ENCODE measurements at regions not wholly inside any gene's neighbourhood (a gene's known extent, or its start where the extent isn't known, plus 50 kb on each side); places are given as distances from the start of the nearest gene placed in this dataset.

GRCh38 chr7:156475666-156476065 lies 164.9 kb upstream of the RNF32 start:
- no peak overlapping the region for H3K4me3 ChIP-seq (ENCODE audit: low read length)
- H4K20me1 ChIP-seq (ENCODE audit: insufficient read depth) = no peaks in the 10 kb centered on the region
- no peaks in the 10 kb centered on the region for H3K79me2 ChIP-seq (replicated peaks; ENCODE audit: insufficient read depth, low read length)
- H3K9me3 ChIP-seq (ENCODE audit: low read length) = no peaks in the 10 kb centered on the region
- no peaks in the 10 kb centered on the region for H3F3A ChIP-seq (ENCODE audit: insufficient read depth, low read length, poor library complexity, severe bottlenecking)
- H2AFZ ChIP-seq (ENCODE audit: low read depth, low read length) = no peak overlapping the region
- H3K4me2 ChIP-seq (ENCODE audit: low read length) = no peak overlapping the region
- H3K9ac ChIP-seq (ENCODE audit: low read length) = no peak overlapping the region
- TF ChIP-seq RAD21 (conservative IDR thresholded peaks at IDR 0.05) = no peak
- no peak for TF ChIP-seq POLR2AphosphoS5 (IDR thresholded peaks at IDR 0.05)
- TF ChIP-seq MXI1 (conservative IDR thresholded peaks at IDR 0.05; ENCODE audit: poor library complexity, severe bottlenecking) = no peak
- no peak for TF ChIP-seq EP300 (conservative IDR thresholded peaks at IDR 0.05; ENCODE audit: poor library complexity, severe bottlenecking)
- no peak for TF ChIP-seq REST (IDR thresholded peaks at IDR 0.05; ENCODE audit: borderline replicate concordance)
- H3K27me3 ChIP-seq (ENCODE audit: insufficient read depth, low read depth, low read length) = no peaks in the 10 kb centered on the region
- H3K9me2 ChIP-seq (ENCODE audit: insufficient read depth, low read length) = no peaks in the 10 kb centered on the region
- no peak overlapping the region for H3K27ac ChIP-seq (ENCODE audit: low read length)
- H3K36me3 ChIP-seq (ENCODE audit: insufficient read depth, low read length) = no peaks in the 10 kb centered on the region

GRCh38 chr7:156475179-156475578 lies 165.4 kb upstream of the RNF32 start:
- Histone ChIP-seq H3K9me3 (ENCODE audit: low read length) (no peaks in the 10 kb centered on the region), H3K9ac (ENCODE audit: low read length) (no peak overlapping the region), H4K20me1 (ENCODE audit: insufficient read depth) (no peaks in the 10 kb centered on the region), H2AFZ (ENCODE audit: low read depth, low read length) (no peak overlapping the region), H3K27me3 (ENCODE audit: insufficient read depth, low read depth, low read length) (no peaks in the 10 kb centered on the region), H3K4me3 (ENCODE audit: low read length) (no peak overlapping the region), H3K36me3 (ENCODE audit: insufficient read depth, low read length) (no peaks in the 10 kb centered on the region), H3K27ac (ENCODE audit: low read length) (no peak overlapping the region), H3K9me2 (ENCODE audit: insufficient read depth, low read length) (no peaks in the 10 kb centered on the region), H3F3A (ENCODE audit: insufficient read depth, low read length, poor library complexity, severe bottlenecking) (no peaks in the 10 kb centered on the region), H3K4me2 (ENCODE audit: low read length) (no peak overlapping the region), H3K79me2 (replicated peaks; ENCODE audit: insufficient read depth, low read length) (no peaks in the 10 kb centered on the region)
- TF ChIP-seq SMC3 (conservative IDR thresholded peaks at IDR 0.05; ENCODE audit: poor library complexity) (no peak), MXI1 (conservative IDR thresholded peaks at IDR 0.05; ENCODE audit: poor library complexity, severe bottlenecking) (no peak), RAD21 (conservative IDR thresholded peaks at IDR 0.05) (no peak), TAF1 (IDR thresholded peaks at IDR 0.05; ENCODE audit: low read depth) (no peak), CTCF (IDR thresholded peaks at IDR 0.05; ENCODE audit: poor library complexity, severe bottlenecking) (no peak), EZH2 (IDR thresholded peaks at IDR 0.05; ENCODE audit: borderline replicate concordance, insufficient read depth, low read length, poor library complexity, severe bottlenecking) (no peak), EP300 (conservative IDR thresholded peaks at IDR 0.05; ENCODE audit: poor library complexity, severe bottlenecking) (no peak), REST (IDR thresholded peaks at IDR 0.05; ENCODE audit: borderline replicate concordance) (no peak), POLR2AphosphoS5 (IDR thresholded peaks at IDR 0.05) (no peak)

All from neural cell (in vitro differentiated cells).